Activated CD4-positive, alpha-beta T cell treated with anti-CD3 and anti-CD28 coated beads, Interleukin-2, amount 50 U/mL, for 48 hours (primary cell): ENCODE measurements at regions not wholly inside any gene's neighbourhood (a gene's known extent, or its start where the extent isn't known, plus 50 kb on each side); places are given as distances from the start of the nearest gene placed in this dataset.

Experiments
- DNase-seq, 2 experiments: peaks; one replicate each; pipeline ENCODE4 v3.0.0-alpha.2; 2020

DNA sequence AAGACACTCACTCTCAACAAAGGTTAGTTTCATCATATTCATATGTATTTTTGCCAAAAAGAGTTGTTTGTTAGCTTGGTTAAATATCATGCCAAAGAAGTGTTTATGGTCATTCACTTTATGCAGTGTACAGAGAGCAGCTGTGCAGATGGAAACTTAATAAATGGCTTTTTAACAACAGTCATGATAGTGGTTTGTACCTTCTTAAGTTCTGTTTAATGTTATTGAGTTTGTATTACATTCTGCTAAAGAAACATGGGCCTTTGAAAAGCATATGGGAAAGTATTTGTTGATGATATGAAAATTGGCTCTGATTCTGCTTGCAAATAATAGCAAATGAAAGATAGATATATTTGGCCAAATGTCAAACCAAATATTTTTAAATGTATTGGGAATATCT, 607.3 kb downstream of the NCAM2 start:
- DNase-seq = no peak

DNA sequence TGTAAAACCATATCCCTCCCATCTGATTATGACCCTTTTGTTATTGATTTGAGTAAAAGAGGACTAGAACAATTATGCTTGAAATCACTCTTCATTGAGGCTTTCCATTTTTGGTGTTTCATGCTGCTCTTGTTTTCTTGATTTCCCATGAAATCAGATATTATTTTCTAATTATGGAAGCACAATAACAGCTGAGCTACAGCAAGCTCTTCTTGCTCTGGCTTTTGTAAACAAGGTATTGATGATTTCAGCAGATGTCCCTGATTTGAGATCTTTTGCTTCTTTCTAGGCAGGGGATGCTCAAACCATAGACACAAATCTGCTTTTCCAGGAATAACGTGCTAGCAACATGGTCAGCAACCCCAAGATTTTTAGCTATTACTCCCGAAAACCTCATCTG, 607.8 kb downstream of the NCAM2 start:
- DNase-seq = no peak

DNA sequence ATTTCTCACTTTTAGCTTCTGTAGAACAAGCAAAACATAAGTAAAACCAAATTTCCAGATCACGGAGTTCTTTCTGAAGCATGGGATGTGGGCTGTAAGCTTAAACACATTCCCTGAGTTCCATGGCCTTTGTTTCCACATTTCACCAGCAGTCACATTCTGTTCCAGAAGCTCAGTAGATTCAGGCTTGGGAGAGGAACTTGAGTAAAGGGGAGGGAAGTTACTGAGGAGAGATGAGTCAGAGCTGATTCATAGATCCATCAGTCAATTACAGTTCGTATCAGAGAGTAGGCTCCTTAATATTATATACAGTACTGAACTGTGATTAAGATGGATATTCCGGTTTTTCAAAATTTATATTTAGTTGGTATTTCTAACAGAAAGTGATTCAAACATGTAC, 614.3 kb downstream of the NCAM2 start:
- DNase-seq = no peak

DNA sequence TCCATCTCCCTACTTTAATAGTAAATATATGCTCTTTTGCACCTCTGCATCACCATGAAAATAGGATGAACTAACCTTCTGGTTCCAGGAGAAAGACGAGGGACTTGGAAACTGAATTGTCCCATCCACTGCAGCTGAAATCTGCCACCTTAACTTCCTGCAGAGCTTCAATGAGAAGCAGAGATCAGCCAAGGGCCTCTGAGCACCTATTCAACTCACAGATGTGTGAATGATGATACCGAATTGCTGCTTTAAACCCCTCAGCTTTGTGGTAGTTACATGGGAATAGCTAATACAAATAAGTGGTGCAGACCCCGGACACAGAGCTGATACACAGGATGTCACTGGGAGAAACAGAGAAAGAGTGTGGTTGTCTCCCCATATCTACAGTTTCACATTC, 616.8 kb downstream of the NCAM2 start:
- no peak for DNase-seq

DNA sequence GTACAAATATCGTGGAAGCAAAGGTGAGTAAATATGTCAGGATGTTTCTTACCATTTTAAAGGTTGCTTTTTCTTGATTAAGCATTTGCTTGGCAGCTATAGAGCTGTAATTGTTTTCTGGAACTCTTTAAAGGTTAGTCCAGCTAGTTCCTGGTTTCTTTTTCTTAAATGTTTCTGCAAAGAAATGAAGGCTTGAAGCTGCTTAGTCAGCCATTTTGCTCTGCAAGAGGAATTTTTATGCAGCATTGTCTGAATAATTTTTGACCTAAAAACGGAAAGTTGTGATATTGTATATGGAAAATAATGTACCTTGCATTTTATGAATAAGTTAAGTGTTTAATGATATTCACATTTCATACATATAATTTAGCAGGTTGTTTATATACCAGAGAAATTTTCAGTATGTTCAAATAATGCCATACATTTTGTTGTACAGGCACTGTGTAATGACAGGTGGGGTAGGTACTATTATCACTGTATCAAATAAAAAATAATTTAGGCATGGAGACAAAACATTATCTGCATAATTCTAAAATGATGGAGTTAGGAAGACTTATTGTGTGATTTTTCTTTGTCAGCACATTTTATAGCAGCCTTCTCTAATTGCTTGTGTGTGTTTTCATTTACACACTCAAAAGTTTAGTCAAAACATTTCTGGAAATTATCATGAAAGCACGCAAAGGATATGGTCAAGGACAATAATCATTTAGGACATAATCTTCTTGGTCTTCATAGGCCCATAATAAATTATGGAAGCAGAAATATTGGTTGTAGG, 624.4 kb downstream of the NCAM2 start:
- DNase-seq = no peak

DNA sequence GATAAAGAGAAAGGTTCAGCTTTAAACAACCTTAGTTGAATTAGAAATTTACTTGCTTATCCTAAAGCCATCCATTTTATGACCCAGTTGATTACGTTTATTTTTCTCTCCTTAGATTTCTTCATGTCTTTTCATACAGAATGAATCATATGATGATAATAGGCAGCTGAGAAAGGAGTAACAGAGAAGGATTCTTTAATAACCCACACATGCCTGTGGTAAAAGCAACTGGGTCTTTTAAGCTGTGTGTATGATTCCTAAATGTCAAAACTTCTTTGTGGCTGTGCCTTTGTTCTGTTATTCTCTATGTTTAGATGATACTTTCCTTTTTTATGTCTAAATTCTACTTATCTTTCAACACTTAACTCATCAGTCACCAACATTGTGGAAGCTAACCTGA, 626.5 kb downstream of the NCAM2 start:
- DNase-seq = no peak

DNA sequence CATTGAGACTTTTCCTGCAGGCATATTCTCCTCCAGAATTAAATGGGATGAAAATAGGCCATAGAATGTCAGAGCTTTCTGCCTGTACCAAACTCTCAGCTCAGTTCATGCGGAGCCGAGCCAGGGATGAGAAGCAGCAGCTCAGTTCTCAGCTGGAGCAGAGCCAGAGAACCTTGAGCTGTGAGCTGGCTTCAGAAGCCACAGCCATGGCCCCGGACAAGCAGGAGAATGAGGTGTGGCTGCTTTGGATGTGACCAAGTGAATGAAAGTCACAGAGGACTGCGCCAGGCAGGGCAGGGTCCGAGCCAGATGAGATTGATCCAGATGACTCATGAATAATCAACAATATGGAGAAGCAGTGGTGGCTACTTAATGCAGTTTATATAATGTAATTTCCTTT, 633.8 kb downstream of the NCAM2 start:
- no peak for DNase-seq

DNA sequence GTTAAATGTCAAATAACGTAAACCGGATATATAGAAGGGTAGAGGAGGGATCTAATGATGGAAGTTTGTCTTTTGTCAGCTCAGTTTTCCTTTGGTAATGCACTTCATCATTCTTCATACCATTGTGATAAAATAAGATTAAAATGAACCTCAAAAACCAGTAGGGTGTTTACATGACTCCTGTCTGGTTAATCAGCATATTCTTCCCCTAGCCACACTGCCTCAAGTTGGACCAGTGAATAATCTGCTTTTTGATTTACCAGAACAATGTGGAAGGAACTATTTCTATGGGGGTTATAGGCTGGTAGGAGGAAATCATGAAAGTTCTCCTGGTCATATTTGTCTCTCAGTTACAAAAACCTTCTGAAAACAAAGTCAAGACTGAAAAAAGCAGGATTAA, 634.7 kb downstream of the NCAM2 start:
- no peak for DNase-seq

DNA sequence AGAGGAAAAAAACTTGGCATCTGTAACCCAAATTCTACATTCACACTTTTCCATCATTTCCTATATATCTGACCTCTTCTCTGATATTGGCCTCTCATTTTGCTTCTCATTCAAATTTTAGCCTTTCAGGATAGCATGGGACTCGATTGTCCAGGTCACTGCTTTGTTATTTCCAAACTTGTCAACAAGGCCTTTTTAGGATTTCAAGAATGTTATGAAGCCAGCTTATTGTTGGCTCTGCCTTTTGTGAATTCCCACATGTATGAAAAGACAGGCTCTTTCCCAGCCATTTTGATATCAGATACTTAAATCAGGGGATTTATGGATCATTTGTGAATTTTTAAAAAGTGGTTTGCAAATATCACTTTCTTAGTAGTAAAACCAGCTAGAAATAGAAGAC, 663.5 kb downstream of the NCAM2 start:
- no peak for DNase-seq

DNA sequence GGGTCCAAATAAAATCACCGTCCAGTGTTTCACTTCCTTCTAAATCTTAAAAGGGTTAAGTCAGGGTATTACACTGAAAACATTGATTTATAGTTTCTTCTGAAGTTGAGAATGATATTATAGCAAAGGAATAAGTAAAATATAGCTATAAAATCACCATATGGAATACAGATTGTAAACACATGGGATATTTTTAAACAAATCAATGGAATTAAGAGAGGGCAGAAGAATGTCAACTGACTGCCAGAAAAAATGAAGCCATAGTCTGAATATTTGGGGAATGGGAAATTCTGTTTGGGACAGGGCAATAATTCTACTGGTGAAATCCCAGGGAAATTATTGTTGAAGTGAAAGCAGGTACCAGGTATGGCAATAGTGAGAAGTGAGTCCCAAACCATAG, 664.6 kb downstream of the NCAM2 start:
- DNase-seq = no peak

DNA sequence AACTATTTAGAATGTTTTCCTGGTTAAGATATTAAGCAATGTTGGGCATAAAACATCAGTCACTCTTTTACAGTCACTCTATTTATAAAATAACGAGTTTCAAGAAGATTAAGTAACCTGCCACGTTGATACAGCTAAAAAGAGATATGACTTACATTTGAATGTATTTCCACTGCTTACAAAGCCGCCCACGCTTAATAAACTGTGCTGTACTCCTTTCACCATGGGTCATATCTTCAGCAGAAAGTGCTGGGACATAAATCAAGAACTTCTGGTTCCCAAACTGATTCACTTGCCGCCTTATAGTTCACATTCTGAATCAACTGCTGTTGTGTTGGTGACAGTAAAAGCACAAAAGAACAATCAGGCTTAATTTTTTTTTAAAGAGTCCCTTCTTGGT, 666.7 kb downstream of the NCAM2 start:
- no peak for DNase-seq

DNA sequence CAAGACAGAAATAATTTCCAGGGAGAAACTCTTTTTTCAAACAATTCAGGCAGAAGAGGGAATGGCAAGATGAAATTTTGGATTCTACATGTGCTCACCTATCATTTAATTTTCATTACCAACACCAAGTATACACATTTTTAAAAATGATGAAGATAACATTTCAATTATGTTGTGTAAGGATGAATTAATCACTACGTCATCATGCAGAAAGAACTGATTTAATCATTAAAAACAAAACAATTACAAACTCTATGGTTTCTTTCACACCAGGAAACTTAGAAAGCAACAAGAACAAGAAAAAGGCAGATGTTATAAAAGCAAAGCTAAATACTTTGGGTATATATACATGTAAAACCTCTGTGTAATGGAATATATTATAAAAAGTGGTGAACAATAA, 668.5 kb downstream of the NCAM2 start:
- DNase-seq = no peak

DNA sequence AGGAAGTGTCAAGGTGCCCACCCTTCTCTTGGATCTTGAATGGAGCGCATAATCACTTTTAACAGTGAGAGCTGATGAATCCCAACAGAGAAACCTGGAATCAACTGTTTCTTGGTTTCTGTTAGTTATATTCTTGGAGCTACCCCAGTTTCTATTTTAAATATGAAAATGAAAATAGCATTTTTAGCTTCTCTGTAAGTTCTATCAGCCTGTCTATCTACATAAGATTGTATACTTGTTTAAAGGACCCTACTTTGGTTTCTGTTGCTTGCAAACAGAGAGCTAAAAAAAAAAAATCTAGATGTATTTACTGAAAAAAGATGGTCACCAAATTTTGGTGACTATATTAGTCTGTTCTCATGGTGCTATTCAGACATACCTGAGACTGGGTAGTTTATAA, 670.0 kb downstream of the NCAM2 start:
- no peak for DNase-seq

DNA sequence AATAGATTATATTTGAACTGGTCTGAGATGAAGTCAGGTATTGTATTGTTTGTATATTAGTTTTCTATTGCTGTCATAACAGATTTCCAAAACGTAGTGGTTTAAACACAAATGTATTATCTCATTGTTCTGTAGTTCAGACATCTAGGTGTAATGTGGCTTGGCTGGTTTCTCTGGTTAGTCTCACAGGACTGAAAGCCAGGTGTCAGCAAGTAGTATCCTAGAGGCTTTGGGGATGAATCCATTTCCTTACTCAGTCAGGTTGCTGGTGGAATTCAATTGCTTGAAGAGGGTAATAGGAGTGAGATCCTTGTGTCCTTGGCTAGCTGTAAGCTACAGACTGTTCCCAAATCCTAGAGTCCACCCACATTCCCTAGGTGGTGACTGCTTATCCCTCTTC, 675.8 kb downstream of the NCAM2 start:
- DNase-seq = no peak

DNA sequence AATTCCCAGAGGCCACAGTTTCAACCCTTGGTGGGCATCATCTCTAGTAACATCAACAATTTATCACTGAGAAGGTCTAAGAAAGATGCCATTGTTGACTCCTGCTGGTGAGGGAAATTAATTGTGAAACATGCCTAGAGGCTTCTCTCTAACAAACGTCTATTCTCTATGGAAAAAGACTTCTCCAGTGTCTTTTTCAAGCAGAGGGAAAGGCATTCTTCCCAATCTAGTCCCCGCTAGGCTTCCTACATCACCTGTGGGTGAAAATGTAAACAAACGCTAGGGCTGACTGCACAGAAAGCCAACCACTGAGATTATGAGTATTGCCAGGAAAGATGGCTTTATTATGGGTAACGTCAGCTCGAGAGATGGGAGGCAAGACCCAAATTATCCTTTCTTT, 677.4 kb downstream of the NCAM2 start:
- no peak for DNase-seq

DNA sequence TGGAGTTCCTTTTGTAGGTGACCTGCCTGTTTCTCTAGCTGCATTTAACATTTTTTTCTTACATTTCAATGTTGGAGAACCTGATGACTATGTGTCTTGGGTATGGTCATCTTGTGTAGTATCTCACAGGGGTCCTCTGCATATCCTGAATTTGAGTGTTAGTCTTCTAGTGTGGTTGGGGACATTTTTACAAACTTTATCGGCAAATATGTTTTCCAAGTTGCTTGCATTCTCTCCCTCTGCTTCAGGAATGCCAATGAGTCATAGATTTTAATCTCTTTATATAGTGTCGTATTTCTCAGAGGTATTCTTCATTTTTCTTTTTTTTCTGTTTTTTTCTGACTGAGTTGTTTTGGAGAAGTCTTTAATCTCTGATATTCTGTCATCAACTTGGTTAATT, 684.0 kb downstream of the NCAM2 start:
- DNase-seq = no peak

DNA sequence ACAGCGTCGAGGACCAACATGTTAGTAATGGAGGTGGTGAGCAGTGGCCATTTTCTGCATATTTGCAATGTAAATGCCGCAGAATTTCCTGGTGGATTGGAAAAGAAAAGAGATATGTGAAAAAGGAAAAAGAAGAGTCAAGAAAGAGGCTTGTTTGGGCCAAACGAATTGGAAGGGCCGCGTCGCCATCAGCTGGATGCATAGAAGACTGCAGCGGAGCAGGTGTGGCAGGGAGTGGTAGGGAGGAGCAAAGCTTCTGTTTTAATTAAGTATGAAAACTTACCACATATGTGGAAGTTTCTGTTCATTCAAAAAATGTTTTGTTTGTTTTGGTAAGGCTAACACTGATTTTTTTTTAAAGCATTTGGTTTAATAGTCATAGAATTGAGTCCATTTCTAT, 690.7 kb downstream of the NCAM2 start:
- no peak for DNase-seq

DNA sequence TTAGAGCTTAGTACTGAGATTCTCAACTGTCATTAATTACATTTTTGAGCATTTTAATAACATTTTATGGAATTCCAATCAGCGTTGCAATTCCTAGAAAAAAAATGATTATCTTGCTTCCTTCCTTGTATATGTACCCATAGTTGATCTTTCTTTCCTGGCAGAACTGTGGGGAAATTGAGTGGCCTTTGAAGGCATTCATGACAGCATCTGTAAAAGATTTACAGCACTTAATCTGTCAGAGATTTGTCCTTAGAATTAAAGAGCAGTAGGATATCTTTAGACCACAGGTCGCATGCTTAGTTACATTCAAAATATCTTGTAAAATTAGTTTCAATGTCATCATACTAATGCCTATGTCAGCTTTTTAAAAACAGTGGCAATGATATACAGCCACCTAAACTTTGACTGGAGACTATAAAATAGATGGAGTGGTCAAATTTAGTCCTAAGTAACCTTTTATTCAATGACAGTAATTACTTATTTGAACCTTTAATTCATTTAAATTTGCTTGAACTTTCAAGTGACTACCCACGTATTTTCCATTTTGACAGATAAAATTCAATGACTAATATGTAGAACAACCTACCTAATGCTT, 692.0 kb downstream of the NCAM2 start:
- DNase-seq = no peak

DNA sequence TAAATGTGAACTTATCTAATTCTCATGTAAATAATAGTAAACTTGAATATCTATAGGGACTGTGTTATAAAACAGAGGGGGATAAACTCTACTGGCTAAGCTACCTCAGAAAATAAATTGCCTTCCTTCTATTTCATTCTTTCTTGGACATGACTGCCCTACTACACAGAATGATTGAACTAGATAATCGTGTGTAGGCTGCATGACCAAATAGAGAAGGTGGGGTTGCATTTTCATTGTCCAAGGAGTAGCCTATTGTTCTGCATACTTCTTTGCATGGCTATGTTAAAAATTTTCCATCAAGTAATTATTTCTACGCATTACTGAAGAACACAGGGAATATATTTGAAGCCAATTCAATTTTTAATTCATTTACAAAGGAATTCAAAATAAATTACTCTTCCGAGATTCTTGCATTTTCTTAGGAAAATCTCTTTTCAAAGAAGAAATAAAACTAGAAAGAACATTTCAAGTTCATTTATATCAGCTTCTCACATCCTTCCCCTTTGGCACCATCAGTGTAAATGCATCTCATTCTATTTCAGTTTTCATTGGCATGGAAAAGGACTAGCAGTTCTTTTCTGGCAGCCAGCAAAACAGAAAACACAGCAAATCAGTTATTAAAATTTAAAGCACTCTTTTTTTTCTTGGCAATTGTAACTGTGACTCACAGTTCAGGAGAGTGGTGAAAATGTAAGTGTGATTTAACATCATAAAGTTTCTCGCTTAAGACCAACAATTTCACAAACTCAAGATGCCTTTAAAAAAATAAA, 714.7 kb downstream of the NCAM2 start:
- DNase-seq = no peak

DNA sequence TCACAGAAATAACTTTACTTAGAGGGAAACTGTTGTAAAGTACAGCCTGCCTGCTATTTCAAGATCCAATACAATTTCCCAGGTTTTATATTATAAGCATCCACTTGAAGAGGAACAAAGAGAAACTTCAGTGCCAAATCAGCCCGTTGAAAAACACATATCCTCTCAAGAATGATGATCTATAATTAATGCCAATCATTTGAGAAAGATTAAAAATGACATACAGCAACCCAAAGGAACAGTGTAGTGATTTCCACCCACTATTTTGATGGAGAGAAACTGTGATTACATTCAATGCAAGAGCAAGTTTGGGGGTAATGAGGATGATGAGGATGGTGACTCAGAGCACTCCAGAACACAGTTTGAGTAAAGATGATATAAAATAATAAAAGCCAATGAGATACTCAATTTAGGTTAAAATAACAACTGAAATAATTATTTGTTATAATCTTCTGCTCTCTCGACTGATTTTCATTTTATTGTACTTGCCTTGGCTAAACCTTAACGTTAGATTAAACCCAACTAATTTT, 715.5 kb downstream of the NCAM2 start:
- no peak for DNase-seq

DNA sequence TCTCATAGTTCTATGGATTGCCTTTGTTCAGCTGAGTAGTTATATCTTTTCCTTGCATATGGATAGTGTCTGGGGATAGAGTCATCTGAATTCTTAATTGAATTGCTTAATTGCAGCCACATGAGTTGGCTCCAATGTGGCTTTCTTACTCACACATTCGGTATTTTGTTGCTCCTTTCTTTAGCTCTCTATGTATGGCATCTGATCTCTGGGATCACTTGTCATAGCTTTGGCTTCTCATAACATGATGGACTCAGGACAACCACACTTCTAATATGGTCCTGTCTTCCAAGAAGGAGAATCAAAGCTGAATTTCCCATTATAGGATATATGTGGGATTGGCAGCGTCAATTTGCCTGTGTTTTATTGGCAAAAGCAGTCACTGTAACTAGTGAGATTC, 716.2 kb downstream of the NCAM2 start:
- no peak for DNase-seq

DNA sequence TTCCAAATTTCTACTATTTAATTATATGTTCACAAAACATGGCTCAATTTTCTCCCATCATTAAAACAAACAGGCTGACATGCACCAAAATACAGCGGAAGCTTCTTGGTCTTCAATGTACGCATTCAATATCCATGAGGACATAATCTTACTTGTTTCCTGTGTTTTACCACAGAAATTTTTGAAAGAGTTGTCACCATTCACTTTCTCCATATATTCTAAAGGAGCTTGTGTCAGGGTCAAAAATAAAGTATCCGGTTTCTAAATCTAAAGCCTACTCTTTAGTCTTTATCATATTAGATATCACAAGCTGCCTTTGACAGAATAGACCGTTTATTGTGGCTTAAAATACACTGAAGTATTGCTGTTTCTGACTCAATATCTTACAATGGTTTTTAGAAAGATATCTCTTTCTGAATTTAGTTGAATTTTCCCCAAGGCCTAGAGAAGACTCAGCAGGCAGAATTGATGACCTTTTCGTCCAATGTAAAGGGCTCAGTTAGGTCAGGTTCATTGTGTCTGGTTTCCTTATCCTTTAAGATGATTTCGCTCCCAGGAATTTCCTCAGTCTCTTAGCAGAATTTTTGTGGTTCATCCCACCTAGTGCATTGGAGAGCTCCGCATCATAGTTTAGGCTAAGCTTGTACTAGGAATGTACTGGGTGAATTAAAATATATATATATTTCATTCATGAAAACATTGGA, 717.2 kb downstream of the NCAM2 start:
- no peak for DNase-seq

DNA sequence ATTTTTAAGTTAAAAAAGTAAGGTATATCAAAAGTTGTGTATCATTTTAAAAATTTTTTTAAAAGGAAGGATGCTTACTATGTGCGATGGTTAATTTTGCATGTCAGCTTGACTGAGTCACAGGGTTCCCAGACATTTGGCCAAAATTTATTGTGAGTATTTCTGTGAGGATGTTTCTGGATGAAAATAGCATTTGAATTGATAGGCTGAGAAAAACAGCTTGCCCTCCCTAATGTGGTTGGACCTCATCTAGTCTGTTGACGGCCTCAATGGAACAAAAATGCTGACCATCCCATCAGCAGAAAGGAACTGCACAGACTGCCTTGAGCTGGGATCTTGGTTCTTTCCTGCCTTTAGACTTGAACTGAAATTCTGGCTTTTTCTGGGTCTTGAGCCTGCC, 724.5 kb downstream of the NCAM2 start:
- no peak for DNase-seq
